ENCODE measurements at regions not wholly inside any gene's neighbourhood (a gene's known extent, or its start where the extent isn't known, plus 50 kb on each side); places are given as distances from the start of the nearest gene placed in this dataset.

- TF ChIP-seq POLR2A (IDR thresholded peaks at IDR 0.05) (no peak), CTCF (IDR thresholded peaks at IDR 0.05) (no peak)
- Histone ChIP-seq H3K27ac (no peak overlapping the region), H3K9me3 (no peaks in the 10 kb centered on the region), H3K4me3 (no peak overlapping the region), H3K36me3 (no peaks in the 10 kb centered on the region), H3K4me1 (no peaks in the 10 kb centered on the region), H3K27me3 (no peaks in the 10 kb centered on the region)
- intact Hi-C loops (cut with DNase I), result no loop called here
- no peak for DNase-seq
- 59 to 66% methylated on average over 4 of the region's 4 CpGs for WGBS, 2 donors
Measured at GRCh38 chr15:46644501-46645481, 1010.0 kb downstream of the SQOR start.

- no peaks in the 10 kb centered on the region for H3K4me1 ChIP-seq
- no peaks in the 10 kb centered on the region for H3K27me3 ChIP-seq
- no peak overlapping the region for H3K4me3 ChIP-seq
- no peak overlapping the region for H3K27ac ChIP-seq
- no peaks in the 10 kb centered on the region for H3K36me3 ChIP-seq
- intact Hi-C loops (cut with DNase I), result no loop called here
- 63 to 84% methylated on average over 1 of the region's 1 CpG for WGBS, 2 donors
- H3K9me3 ChIP-seq, result no peaks in the 10 kb centered on the region
- no peak for DNase-seq
- TF ChIP-seq POLR2A (IDR thresholded peaks at IDR 0.05) (no peak), CTCF (IDR thresholded peaks at IDR 0.05) (no peak)
Measured at GRCh38 chr15:46646490-46646889, 1011.7 kb downstream of the SQOR start.

- H3K9me3 ChIP-seq, result no peaks in the 10 kb centered on the region
- H3K4me3 ChIP-seq, result no peak overlapping the region
- H3K36me3 ChIP-seq, result no peaks in the 10 kb centered on the region
- no peak for TF ChIP-seq POLR2A (IDR thresholded peaks at IDR 0.05)
- no peak for TF ChIP-seq CTCF (IDR thresholded peaks at IDR 0.05)
- no peak for DNase-seq
- H3K27ac ChIP-seq, result no peak overlapping the region
- H3K27me3 ChIP-seq, result no peaks in the 10 kb centered on the region
- H3K4me1 ChIP-seq, result no peaks in the 10 kb centered on the region
- intact Hi-C loops (cut with DNase I), result no loop called here
- WGBS, 2 donors, result 40 to 50% methylated on average over 1 of the region's 1 CpG
Measured at GRCh38 chr15:46647046-46647445, 1012.2 kb downstream of the SQOR start.

DNA sequence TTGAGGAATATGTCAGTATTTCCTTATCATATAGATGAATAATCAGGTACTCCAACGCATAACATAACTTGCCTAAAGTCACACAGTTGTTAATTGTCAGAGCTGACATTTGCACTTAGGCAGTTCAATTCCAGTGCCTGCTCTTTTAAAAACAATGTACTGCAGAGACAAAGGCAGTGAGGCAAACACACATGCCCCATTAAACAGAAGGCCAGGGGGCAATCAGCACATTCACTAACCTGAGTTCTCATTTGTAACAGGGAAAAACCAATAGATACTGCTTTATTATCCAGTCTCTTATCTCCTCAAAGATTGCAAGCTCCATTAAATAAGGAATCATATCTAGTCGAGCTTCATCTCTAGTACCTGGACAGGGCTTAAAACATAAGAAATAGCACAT is 1017.4 kb downstream of the SQOR start:
- WGBS, 2 donors, result 48 to 66% methylated on average over 2 of the region's 2 CpGs
- no peak for TF ChIP-seq CTCF (IDR thresholded peaks at IDR 0.05)
- TF ChIP-seq POLR2A (IDR thresholded peaks at IDR 0.05), result no peak
- intact Hi-C loops (cut with DNase I), result no loop called here
- Histone ChIP-seq H3K36me3 (no peaks in the 10 kb centered on the region), H3K9me3 (no peaks in the 10 kb centered on the region), H3K4me1 (no peaks in the 10 kb centered on the region), H3K4me3 (no peak overlapping the region), H3K27me3 (no peaks in the 10 kb centered on the region), H3K27ac (no peak overlapping the region)
- no peak for DNase-seq

GRCh38 chr15:46654993-46655392 is 1020.2 kb downstream of the SQOR start:
- intact Hi-C loops (cut with DNase I), result no loop called here
- 27 to 28% methylated on average over 2 of the region's 2 CpGs for WGBS, 2 donors
- Histone ChIP-seq H3K4me3 (no peak overlapping the region), H3K4me1 (no peaks in the 10 kb centered on the region), H3K27ac (no peak overlapping the region), H3K9me3 (no peaks in the 10 kb centered on the region), H3K36me3 (no peaks in the 10 kb centered on the region), H3K27me3 (no peaks in the 10 kb centered on the region)
- no peak for DNase-seq
- TF ChIP-seq POLR2A (IDR thresholded peaks at IDR 0.05) (no peak), CTCF (IDR thresholded peaks at IDR 0.05) (no peak)

All from esophagus squamous epithelium (tissue), 5 donors.